ENCODE measurements at regions not wholly inside any gene's neighbourhood (a gene's known extent, or its start where the extent isn't known, plus 50 kb on each side); places are given as distances from the start of the nearest gene placed in this dataset.

DNA sequence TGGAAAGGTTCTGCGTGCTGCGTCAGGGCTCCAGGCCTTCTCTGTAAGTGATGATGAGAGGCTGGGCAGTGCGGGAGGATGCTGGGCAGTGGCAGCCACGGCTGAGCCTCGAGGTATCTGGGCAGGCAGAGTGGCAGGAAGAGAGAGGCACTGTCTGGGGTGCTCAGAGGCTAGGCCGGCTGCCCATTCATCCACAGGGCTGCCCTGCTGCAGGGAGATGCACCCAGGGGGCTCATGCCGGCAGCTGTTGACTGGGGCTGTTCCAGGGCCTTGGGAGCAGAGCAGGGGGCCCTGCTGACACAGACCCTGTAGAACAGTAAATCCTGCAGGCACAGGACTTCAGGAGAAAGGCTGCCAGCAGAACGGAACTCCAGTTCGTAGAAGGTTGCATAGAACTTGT lies 88.8 kb downstream of the BOD1 start (continued):
- TF ChIP-seq, protein P1, sequence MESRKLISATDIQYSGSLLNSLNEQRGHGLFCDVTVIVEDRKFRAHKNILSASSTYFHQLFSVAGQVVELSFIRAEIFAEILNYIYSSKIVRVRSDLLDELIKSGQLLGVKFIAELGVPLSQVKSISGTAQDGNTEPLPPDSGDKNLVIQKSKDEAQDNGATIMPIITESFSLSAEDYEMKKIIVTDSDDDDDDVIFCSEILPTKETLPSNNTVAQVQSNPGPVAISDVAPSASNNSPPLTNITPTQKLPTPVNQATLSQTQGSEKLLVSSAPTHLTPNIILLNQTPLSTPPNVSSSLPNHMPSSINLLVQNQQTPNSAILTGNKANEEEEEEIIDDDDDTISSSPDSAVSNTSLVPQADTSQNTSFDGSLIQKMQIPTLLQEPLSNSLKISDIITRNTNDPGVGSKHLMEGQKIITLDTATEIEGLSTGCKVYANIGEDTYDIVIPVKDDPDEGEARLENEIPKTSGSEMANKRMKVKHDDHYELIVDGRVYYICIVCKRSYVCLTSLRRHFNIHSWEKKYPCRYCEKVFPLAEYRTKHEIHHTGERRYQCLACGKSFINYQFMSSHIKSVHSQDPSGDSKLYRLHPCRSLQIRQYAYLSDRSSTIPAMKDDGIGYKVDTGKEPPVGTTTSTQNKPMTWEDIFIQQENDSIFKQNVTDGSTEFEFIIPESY (IDR thresholded peaks at IDR 0.05; ENCODE audit: borderline replicate concordance, low read depth): no peak

DNA sequence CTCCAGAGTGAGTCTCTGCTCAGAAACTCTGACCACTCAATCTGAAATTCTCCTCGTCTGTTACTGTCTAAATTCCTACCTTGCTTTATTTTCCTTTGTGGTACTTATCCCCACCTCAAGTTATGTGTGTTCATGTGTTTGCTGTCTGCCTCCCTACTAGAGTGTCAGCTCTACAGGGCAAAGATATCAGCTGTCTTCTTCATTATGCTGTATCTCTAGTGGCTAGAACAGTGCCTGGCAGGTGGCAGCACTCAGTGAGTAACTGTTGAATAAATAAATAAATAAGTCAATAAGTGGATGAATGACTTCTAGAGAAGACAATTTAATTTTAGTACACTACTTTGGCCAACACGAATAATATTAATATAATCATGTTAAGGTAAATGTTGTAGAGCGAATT lies 92.3 kb downstream of the BOD1 start:
- Histone ChIP-seq H3K9ac (no peak overlapping the region), H3K9me3 (no peaks in the 10 kb centered on the region; the same call in 1 of the 2 replicates), H3K9me2 (no peaks in the 10 kb centered on the region), H3K4me2 (no peak overlapping the region), H3K27ac (ENCODE audit: low read depth in 2 of 2, low read length in 1 of 2) (no peak overlapping the region), H3F3A (replicated peaks; ENCODE audit: insufficient read depth) (no peaks in the 10 kb centered on the region), H3K4me3 (ENCODE audit: low read depth in 2 of 2, low read length in 1 of 2) (no peak overlapping the region), H4K20me1 (ENCODE audit: insufficient read depth) (no peaks in the 10 kb centered on the region), H3K36me3 (replicated peaks in 1 of 2; ENCODE audit: control insufficient read depth in 1 of 2, insufficient read depth in 2 of 2, low read length in 1 of 2) (no peaks in the 10 kb centered on the region), H2AFZ (ENCODE audit: low read depth) (no peak overlapping the region), H3K4me1 (ENCODE audit: control insufficient read depth in 1 of 2, insufficient read depth in 2 of 2, low read depth in 1 of 2, low read length in 1 of 2) (no peaks in the 10 kb centered on the region), H3K79me2 (ENCODE audit: insufficient read depth) (no peaks in the 10 kb centered on the region), H3K27me3 (ENCODE audit: insufficient read depth) (no peaks in the 10 kb centered on the region; the same call in 1 of the 2 replicates)
- WGBS (ENCODE audit: low lambda C conversion rate): 17% methylated on average over 3 of the region's 3 CpGs
- ChIA-PET POLR2A (no interaction called here), CTCF (no interaction called here)
- no peak for DNase-seq
- TF ChIP-seq GABPA (IDR thresholded peaks at IDR 0.05; ENCODE audit: low read depth): no peak
- no peak for TF ChIP-seq RFX5 (IDR thresholded peaks at IDR 0.05; ENCODE audit: low read length)
- no peak for TF ChIP-seq RCOR1 (IDR thresholded peaks at IDR 0.05; ENCODE audit: low read length)
- TF ChIP-seq NRF1 (IDR thresholded peaks at IDR 0.05; ENCODE audit: low read depth, low read length): no peak
- no peak for TF ChIP-seq FOSL2 (IDR thresholded peaks at IDR 0.05; ENCODE audit: borderline replicate concordance, low read depth)
- TF ChIP-seq, protein P2, sequence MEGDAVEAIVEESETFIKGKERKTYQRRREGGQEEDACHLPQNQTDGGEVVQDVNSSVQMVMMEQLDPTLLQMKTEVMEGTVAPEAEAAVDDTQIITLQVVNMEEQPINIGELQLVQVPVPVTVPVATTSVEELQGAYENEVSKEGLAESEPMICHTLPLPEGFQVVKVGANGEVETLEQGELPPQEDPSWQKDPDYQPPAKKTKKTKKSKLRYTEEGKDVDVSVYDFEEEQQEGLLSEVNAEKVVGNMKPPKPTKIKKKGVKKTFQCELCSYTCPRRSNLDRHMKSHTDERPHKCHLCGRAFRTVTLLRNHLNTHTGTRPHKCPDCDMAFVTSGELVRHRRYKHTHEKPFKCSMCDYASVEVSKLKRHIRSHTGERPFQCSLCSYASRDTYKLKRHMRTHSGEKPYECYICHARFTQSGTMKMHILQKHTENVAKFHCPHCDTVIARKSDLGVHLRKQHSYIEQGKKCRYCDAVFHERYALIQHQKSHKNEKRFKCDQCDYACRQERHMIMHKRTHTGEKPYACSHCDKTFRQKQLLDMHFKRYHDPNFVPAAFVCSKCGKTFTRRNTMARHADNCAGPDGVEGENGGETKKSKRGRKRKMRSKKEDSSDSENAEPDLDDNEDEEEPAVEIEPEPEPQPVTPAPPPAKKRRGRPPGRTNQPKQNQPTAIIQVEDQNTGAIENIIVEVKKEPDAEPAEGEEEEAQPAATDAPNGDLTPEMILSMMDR (IDR thresholded peaks at IDR 0.05): no peak
- TF ChIP-seq, protein P3, sequence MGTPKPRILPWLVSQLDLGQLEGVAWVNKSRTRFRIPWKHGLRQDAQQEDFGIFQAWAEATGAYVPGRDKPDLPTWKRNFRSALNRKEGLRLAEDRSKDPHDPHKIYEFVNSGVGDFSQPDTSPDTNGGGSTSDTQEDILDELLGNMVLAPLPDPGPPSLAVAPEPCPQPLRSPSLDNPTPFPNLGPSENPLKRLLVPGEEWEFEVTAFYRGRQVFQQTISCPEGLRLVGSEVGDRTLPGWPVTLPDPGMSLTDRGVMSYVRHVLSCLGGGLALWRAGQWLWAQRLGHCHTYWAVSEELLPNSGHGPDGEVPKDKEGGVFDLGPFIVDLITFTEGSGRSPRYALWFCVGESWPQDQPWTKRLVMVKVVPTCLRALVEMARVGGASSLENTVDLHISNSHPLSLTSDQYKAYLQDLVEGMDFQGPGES (IDR thresholded peaks at IDR 0.05; ENCODE audit: low read depth, low read length): no peak
- TF ChIP-seq, protein P4, sequence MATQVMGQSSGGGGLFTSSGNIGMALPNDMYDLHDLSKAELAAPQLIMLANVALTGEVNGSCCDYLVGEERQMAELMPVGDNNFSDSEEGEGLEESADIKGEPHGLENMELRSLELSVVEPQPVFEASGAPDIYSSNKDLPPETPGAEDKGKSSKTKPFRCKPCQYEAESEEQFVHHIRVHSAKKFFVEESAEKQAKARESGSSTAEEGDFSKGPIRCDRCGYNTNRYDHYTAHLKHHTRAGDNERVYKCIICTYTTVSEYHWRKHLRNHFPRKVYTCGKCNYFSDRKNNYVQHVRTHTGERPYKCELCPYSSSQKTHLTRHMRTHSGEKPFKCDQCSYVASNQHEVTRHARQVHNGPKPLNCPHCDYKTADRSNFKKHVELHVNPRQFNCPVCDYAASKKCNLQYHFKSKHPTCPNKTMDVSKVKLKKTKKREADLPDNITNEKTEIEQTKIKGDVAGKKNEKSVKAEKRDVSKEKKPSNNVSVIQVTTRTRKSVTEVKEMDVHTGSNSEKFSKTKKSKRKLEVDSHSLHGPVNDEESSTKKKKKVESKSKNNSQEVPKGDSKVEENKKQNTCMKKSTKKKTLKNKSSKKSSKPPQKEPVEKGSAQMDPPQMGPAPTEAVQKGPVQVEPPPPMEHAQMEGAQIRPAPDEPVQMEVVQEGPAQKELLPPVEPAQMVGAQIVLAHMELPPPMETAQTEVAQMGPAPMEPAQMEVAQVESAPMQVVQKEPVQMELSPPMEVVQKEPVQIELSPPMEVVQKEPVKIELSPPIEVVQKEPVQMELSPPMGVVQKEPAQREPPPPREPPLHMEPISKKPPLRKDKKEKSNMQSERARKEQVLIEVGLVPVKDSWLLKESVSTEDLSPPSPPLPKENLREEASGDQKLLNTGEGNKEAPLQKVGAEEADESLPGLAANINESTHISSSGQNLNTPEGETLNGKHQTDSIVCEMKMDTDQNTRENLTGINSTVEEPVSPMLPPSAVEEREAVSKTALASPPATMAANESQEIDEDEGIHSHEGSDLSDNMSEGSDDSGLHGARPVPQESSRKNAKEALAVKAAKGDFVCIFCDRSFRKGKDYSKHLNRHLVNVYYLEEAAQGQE (IDR thresholded peaks at IDR 0.05; ENCODE audit: low read depth, low read length): no peak
- TF ChIP-seq TCF12 (IDR thresholded peaks at IDR 0.05): no peak
- no peak for TF ChIP-seq YY1 (IDR thresholded peaks at IDR 0.05; ENCODE audit: low read depth)
- TF ChIP-seq, protein P5, sequence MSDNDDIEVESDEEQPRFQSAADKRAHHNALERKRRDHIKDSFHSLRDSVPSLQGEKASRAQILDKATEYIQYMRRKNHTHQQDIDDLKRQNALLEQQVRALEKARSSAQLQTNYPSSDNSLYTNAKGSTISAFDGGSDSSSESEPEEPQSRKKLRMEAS (IDR thresholded peaks at IDR 0.05; ENCODE audit: low read depth): no peak
- no peak for TF ChIP-seq FOXM1 (IDR thresholded peaks at IDR 0.05; ENCODE audit: low read depth)
- TF ChIP-seq SIN3A (IDR thresholded peaks at IDR 0.05; ENCODE audit: borderline replicate concordance, low read depth, low read length): no peak
- TF ChIP-seq, protein P1 (IDR thresholded peaks at IDR 0.05; ENCODE audit: borderline replicate concordance, low read depth): no peak
- no peak for TF ChIP-seq EZH2phosphoT487 (IDR thresholded peaks at IDR 0.05; ENCODE audit: borderline replicate concordance, low read depth)
- no peak for TF ChIP-seq TAF1 (IDR thresholded peaks at IDR 0.05; ENCODE audit: borderline replicate concordance, low read depth, low read length)
- TF ChIP-seq RXRA (IDR thresholded peaks at IDR 0.05; ENCODE audit: borderline replicate concordance, low read depth): no peak
- TF ChIP-seq, protein P6, sequence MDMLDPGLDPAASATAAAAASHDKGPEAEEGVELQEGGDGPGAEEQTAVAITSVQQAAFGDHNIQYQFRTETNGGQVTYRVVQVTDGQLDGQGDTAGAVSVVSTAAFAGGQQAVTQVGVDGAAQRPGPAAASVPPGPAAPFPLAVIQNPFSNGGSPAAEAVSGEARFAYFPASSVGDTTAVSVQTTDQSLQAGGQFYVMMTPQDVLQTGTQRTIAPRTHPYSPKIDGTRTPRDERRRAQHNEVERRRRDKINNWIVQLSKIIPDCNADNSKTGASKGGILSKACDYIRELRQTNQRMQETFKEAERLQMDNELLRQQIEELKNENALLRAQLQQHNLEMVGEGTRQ (IDR thresholded peaks at IDR 0.05; ENCODE audit: borderline replicate concordance, low read depth, low read length): no peak
- no peak for TF ChIP-seq CHD2 (IDR thresholded peaks at IDR 0.05; ENCODE audit: low read length, partially characterized antibody)
